Keratinocyte (primary cell): ENCODE measurements at regions not wholly inside any gene's neighbourhood (a gene's known extent, or its start where the extent isn't known, plus 50 kb on each side); places are given as distances from the start of the nearest gene placed in this dataset.
A peak's percentile ranks its signal among the peaks of the same experiment; 100 is the strongest.

ENCODE experiments used
- DNase-seq: peaks from one replicate; pipeline ENCODE4 v3.0.0-alpha.2; 2011; ENCODE audit warnings: low read depth, missing footprints, low spot score
- FAIRE-seq: peaks from 2 replicates; lab custom pipeline; 2011; peaks lifted over from hg19 to GRCh38; lab: Jason Lieb, UNC
- H2AFZ ChIP-seq: 2 replicates; pipeline ENCODE4 v1.6.0; 2012; ENCODE audit warnings: low read length, control low read depth, inconsistent platforms; ENCODE audit not compliant: control insufficient read depth
- H3K27ac ChIP-seq: 2 replicates; pipeline ENCODE4 v1.5.1; 2011; ENCODE audit warnings: low read length; ENCODE audit not compliant: control insufficient read depth, insufficient read depth
- H3K27me3 ChIP-seq: 3 replicates; pipeline ENCODE4 v1.6.0; 2011; ENCODE audit warnings: low read length; ENCODE audit not compliant: control insufficient read depth, insufficient read depth; ENCODE audit errors: extremely low read depth
- H3K36me3 ChIP-seq, 2 experiments: 2 replicates in 1 of 2; 3 replicates in 1 of 2; pipeline ENCODE4 v1.5.1; 2011; ENCODE audit warnings: low read length in 2 of 2, mild to moderate bottlenecking in 1 of 2; ENCODE audit not compliant: control insufficient read depth in 2 of 2, insufficient read depth in 2 of 2; ENCODE audit errors: extremely low read depth in 1 of 2
- H3K4me1 ChIP-seq: 3 replicates; pipeline ENCODE4 v1.5.1; 2011; ENCODE audit warnings: low read length; ENCODE audit not compliant: control insufficient read depth, insufficient read depth; ENCODE audit errors: extremely low read depth
- H3K4me2 ChIP-seq: 3 replicates; pipeline ENCODE4 v1.6.0; 2011; ENCODE audit warnings: low read depth, low read length; ENCODE audit not compliant: control insufficient read depth, insufficient read depth; ENCODE audit errors: extremely low read depth
- H3K4me3 ChIP-seq, 3 experiments: fragments of 200-600 bp in 1 of 3; sonication (generic) in 1 of 3; 2 replicates in 2 of 3; 3 replicates in 1 of 3; pipeline ENCODE4 v1.5.1; 2011 to 2016; ENCODE audit warnings: low read length in 3 of 3, mild to moderate bottlenecking in 3 of 3, control low read depth in 2 of 3, inconsistent platforms in 1 of 3, low read depth in 1 of 3, mixed read lengths in 1 of 3, mixed run types in 1 of 3, moderate library complexity in 1 of 3; ENCODE audit not compliant: control insufficient read depth in 2 of 3, insufficient read depth in 2 of 3; ENCODE audit errors: extremely low read depth in 1 of 3
- H3K79me2 ChIP-seq: 2 replicates; pipeline ENCODE4 v1.6.0; 2012; ENCODE audit warnings: low read length; ENCODE audit not compliant: control insufficient read depth, insufficient read depth
- H3K9ac ChIP-seq: 3 replicates; pipeline ENCODE4 v1.6.0; 2011; ENCODE audit warnings: low read length; ENCODE audit not compliant: control insufficient read depth, insufficient read depth; ENCODE audit errors: extremely low read depth
- H3K9me1 ChIP-seq: 3 replicates; pipeline ENCODE4 v1.6.0; 2011; ENCODE audit warnings: low read length; ENCODE audit not compliant: control insufficient read depth, insufficient read depth; ENCODE audit errors: extremely low read depth
- H3K9me3 ChIP-seq: 2 replicates; pipeline ENCODE4 v1.5.1; 2012; ENCODE audit warnings: low read depth, low read length; ENCODE audit not compliant: control insufficient read depth
- H4K20me1 ChIP-seq: 3 replicates; pipeline ENCODE4 v1.6.0; 2011; ENCODE audit warnings: low read length; ENCODE audit not compliant: control insufficient read depth, insufficient read depth; ENCODE audit errors: extremely low read depth
- EZH2 ChIP-seq: IDR thresholded peaks from one replicate; pipeline ENCODE4 v1.6.1; 2012; ENCODE audit warnings: inconsistent platforms, mild to moderate bottlenecking, low read length, moderate library complexity
- dilution Hi-C: fragments of 300-500 bp; cut with MboI; formaldehyde crosslinking; loops from one replicate; pipeline ENCODE4 v1.7.0; 2020; ENCODE audit warnings: low sequenced_read_pairs; ENCODE audit not compliant: extremely low pct_ligation_motif_present
- TF ChIP-seq, protein P1 (sequence below), 3 experiments: IDR thresholded peaks in 1 of 3; conservative IDR thresholded peaks in 1 of 3; optimal IDR thresholded peaks in 1 of 3; 2 replicates in 2 of 3; 3 replicates in 1 of 3; pipeline versions ENCODE3 to v1.5.1; 2011; ENCODE audit warnings: low read length in 3 of 3, mild to moderate bottlenecking in 3 of 3, moderate library complexity in 2 of 3, control low read depth in 1 of 3, inconsistent platforms in 1 of 3; ENCODE audit not compliant: insufficient read depth in 2 of 3; ENCODE audit errors: extremely low read depth in 1 of 3

DNA sequence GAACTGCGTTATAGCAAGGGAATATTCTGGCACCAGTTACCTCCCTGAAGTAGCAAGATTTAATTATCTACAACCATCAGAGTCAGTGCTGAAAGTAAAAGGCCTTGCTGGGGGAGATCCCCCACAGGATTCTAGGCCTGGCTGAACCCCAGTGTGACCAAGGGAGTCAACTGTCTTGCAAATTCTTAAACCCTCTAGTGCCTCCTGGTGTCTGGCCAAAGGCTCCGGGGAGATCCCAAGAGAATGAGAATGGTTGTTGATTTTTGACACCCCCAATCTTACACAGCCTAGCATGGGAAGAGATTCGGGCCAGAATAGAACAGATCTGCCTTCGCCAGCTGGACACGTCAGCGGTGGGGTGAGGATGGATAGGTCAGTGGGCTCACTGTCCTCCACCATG is 179.4 kb downstream of the ERMARD start:
- no peak overlapping the region for H2AFZ ChIP-seq
- no peaks in the 10 kb centered on the region for H3K4me1 ChIP-seq
- H3K9ac ChIP-seq, result no peak overlapping the region
- no peaks in the 10 kb centered on the region for H3K27me3 ChIP-seq
- no peaks in the 10 kb centered on the region for H4K20me1 ChIP-seq
- H3K36me3 ChIP-seq, result no peaks in the 10 kb centered on the region
- FAIRE-seq, result no peak
- dilution Hi-C loops, result no loop called here
- no peak for DNase-seq
- no peak overlapping the region for H3K27ac ChIP-seq
- H3K4me3 ChIP-seq, result no peak overlapping the region
- no peak overlapping the region for H3K4me2 ChIP-seq
- H3K9me3 ChIP-seq, result no peaks in the 10 kb centered on the region
- H3K9me1 ChIP-seq, result no peaks in the 10 kb centered on the region
- TF ChIP-seq, protein P1, sequence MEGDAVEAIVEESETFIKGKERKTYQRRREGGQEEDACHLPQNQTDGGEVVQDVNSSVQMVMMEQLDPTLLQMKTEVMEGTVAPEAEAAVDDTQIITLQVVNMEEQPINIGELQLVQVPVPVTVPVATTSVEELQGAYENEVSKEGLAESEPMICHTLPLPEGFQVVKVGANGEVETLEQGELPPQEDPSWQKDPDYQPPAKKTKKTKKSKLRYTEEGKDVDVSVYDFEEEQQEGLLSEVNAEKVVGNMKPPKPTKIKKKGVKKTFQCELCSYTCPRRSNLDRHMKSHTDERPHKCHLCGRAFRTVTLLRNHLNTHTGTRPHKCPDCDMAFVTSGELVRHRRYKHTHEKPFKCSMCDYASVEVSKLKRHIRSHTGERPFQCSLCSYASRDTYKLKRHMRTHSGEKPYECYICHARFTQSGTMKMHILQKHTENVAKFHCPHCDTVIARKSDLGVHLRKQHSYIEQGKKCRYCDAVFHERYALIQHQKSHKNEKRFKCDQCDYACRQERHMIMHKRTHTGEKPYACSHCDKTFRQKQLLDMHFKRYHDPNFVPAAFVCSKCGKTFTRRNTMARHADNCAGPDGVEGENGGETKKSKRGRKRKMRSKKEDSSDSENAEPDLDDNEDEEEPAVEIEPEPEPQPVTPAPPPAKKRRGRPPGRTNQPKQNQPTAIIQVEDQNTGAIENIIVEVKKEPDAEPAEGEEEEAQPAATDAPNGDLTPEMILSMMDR (optimal IDR thresholded peaks at IDR 0.05 in 1 of 3, IDR thresholded peaks at IDR 0.05 in 1 of 3, conservative IDR thresholded peaks at IDR 0.05 in 1 of 3; ENCODE audit: extremely low read depth in 1 of 3, insufficient read depth in 2 of 3, low read length in 3 of 3), result peak; percentile 25 to 55 (median 27)
- no peak for TF ChIP-seq EZH2
- H3K79me2 ChIP-seq, result no peaks in the 10 kb centered on the region

GRCh38 chr6:169927711-169928110 is 176.3 kb downstream of the ERMARD start:
- no peak overlapping the region for H3K4me2 ChIP-seq
- no peaks in the 10 kb centered on the region for H4K20me1 ChIP-seq
- no peak overlapping the region for H2AFZ ChIP-seq
- H3K36me3 ChIP-seq, result no peaks in the 10 kb centered on the region
- no peak overlapping the region for H3K9ac ChIP-seq
- DNase-seq (no peak), FAIRE-seq (no peak)
- dilution Hi-C loops, result no loop called here
- H3K27ac ChIP-seq, result no peak overlapping the region
- no peak overlapping the region for H3K4me3 ChIP-seq
- H3K9me3 ChIP-seq, result peaks cover 6% of the 10 kb centered on the region
- TF ChIP-seq, protein P1 (optimal IDR thresholded peaks at IDR 0.05 in 1 of 3, IDR thresholded peaks at IDR 0.05 in 1 of 3, conservative IDR thresholded peaks at IDR 0.05 in 1 of 3; ENCODE audit: extremely low read depth in 1 of 3, insufficient read depth in 2 of 3, low read length in 3 of 3), result no peak
- no peak for TF ChIP-seq EZH2
- H3K9me1 ChIP-seq, result no peaks in the 10 kb centered on the region
- H3K4me1 ChIP-seq, result no peaks in the 10 kb centered on the region
- H3K27me3 ChIP-seq, result no peaks in the 10 kb centered on the region
- H3K79me2 ChIP-seq, result no peaks in the 10 kb centered on the region
